Heart left ventricle (tissue), 16 donors: ENCODE measurements at regions not wholly inside any gene's neighbourhood (a gene's known extent, or its start where the extent isn't known, plus 50 kb on each side); places are given as distances from the start of the nearest gene placed in this dataset.

Source experiments
- ATAC-seq, 4 donors: fragments of 200-7000 bp; cut with Tn5 transposase; one replicate each; pipeline ENCODE4 v1.9.1; 2020 to 2022; ENCODE audit warnings: moderate library complexity in 4 of 4, mild to moderate bottlenecking in 3 of 4, moderate number of reproducible peaks in 1 of 4
- DNase-seq, 5 donors: peaks; one replicate each; pipeline ENCODE4 v3.0.0-alpha.2; 2020
- H3K27ac ChIP-seq, 12 donors: fragments of 200-600 bp; sonication (generic) in 4 of 12; one replicate each; pipeline versions ENCODE4 v1.5.0 to v1.8.0; 2016 to 2022; ENCODE audit warnings: mild to moderate bottlenecking in 2 of 12
- H3K27me3 ChIP-seq, 9 donors: fragments of 200-600 bp; sonication (generic) in 2 of 9; one replicate each; pipeline versions ENCODE4 v1.5.1 to v1.8.0; 2016 to 2022; ENCODE audit warnings: mild to moderate bottlenecking in 3 of 9
- H3K36me3 ChIP-seq, 9 donors: fragments of 200-600 bp; sonication (generic) in 2 of 9; one replicate each; pipeline versions ENCODE4 v1.5.0 to v1.8.0; 2018 to 2022; ENCODE audit warnings: mild to moderate bottlenecking in 2 of 9
- H3K4me1 ChIP-seq, 12 donors: fragments of 200-600 bp; sonication (generic) in 4 of 12; one replicate each; pipeline versions ENCODE4 v1.5.0 to v1.8.0; 2016 to 2022; ENCODE audit warnings: mild to moderate bottlenecking in 3 of 12
- H3K4me3 ChIP-seq, 12 donors: fragments of 200-600 bp; sonication (generic) in 4 of 12; one replicate each; pipeline versions ENCODE4 v1.5.0 to v1.8.0; 2017 to 2022; ENCODE audit warnings: mild to moderate bottlenecking in 9 of 12, moderate library complexity in 4 of 12
- H3K9me3 ChIP-seq, 12 donors: fragments of 200-600 bp; sonication (generic) in 4 of 12; one replicate each; pipeline versions ENCODE4 v1.5.0 to v1.8.0; 2016 to 2022; ENCODE audit warnings: mild to moderate bottlenecking in 1 of 12
- CTCF ChIP-seq, 12 donors: fragments of 200-600 bp; sonication (generic) in 4 of 12; IDR thresholded peaks; one replicate each; pipeline versions ENCODE4 v1.5.0 to v1.8.0; 2018 to 2022; ENCODE audit warnings: antibody characterized with exemption in 12 of 12, mild to moderate bottlenecking in 5 of 12
- POLR2A ChIP-seq, 2 donors: fragments of 450-650 bp; IDR thresholded peaks; one replicate each; pipeline ENCODE4 v1.6.1; 2017; ENCODE audit warnings: antibody characterized with exemption in 2 of 2, mild to moderate bottlenecking in 2 of 2, moderate library complexity in 2 of 2
- WGBS, 4 donors: extraction: QIAGEN DNeasy Blood & Tissue Kit in 2 of 4; methylation state at CpG; one replicate each; pipeline versions ENCODE4 v1.1.5 to v1.1.7; 2013 to 2018; 5-methylcytosine and 5-hydroxymethylcytosine counted together
- intact Hi-C, 10 donors: fragments of 100-400 bp; cut with DNase I; formaldehyde crosslinking; loops; one replicate each; pipeline versions ENCODE4 v1.11.1 to v1.14.2; 2022
- donor health status: ischemic (EF 13 %, LVEDD 7.1; RV severe dilation, severe dysfunction).
- donor health status: healthy with polysubstance abuse.
- donor health status: DM: no; HTN: yes; CAD: no.
- donor health status: DM: no; HTN: no; CAD: no.
- donor health status: ischemic (EF 25% LVEDD 6.9; RV normal size, moderate dysfunction).
- donor health status: ischemic (EF 25% LVEDD 5.7; RV mildly dilated, moderate dysfunction).
- donor health status: healthy.
- donor health status: DM: yes; HTN: yes; CAD: no.
- donor health status: ischemic (EF 35%, LVEDD 5.7; RV mildly dilated, moderate dysfunction).
- donor health status: nonischemic (EF 11% LVEDD 7.7; RV severe dilation, severe dysfunction).
- donor health status: DM: yes; HTN: yes; CAD: no.
- donor health status: PGD.
- donor health status: ischemic (EF 29% LVEDD 5.4; RV normal size, mild dysfunction).
- donor health status: nonischemic (EF 23%, LVEDD 6.1; RV moderate dilation, normal function).

DNA sequence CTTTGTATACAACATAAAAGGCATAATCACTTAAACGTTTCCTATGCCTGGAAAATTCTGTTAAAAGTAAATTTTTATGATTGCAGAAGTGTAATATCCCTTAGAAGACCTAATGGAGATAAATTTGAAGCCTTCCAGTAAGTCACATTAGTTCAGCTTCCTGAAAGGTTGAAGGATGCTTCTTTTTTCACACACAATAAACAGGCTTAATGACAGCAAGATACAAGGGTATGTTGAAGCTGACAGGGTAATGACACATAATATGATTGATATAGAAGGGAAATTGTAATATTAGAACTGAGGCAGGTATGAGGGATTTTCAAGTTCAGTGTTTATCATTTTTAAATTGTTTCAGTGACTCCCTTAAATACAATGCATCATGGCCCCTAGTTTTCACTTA is 161.8 kb upstream of the NAALADL2 start:
- DNase-seq, result no peak
- H3K4me3 ChIP-seq, result no peak overlapping the region
- no peak for ATAC-seq
- H3K4me1 ChIP-seq, result no peaks in the 10 kb centered on the region
- H3K36me3 ChIP-seq, result no peaks in the 10 kb centered on the region
- WGBS, 4 donors, result 57 to 65% (median 64%) methylated on average over 1 of the region's 1 CpG
- H3K27me3 ChIP-seq, result no peaks in the 10 kb centered on the region
- TF ChIP-seq CTCF (IDR thresholded peaks at IDR 0.05), result no peak
- TF ChIP-seq POLR2A (IDR thresholded peaks at IDR 0.05), result no peak
- H3K27ac ChIP-seq, result no peak overlapping the region
- peaks cover 0 to 12% (median 0%) of the 10 kb centered on the region in 12 donors for H3K9me3 ChIP-seq
- intact Hi-C loops, result no loop called here

DNA sequence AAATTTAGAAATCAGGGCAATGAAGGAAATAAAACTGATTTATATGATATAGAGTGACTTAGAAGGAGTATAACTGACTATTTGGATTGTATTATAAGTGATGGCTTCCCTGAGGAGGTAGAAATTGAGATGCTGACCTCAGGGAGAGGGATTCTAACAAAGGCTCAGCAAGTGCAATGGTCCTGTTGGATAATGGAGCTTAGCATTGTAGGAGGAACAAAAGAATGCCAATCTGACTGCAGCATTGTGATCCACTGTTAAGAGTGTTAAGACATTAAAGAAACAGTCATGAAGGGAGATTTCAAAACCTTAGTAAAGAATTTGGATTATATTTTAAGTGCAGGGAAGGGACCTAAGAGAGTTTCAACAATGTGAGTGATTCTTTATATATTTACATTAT is 158.4 kb upstream of the NAALADL2 start:
- Histone ChIP-seq H3K4me1 (no peaks in the 10 kb centered on the region), H3K27me3 (no peaks in the 10 kb centered on the region), H3K9me3 (no peaks in the 10 kb centered on the region), H3K4me3 (no peak overlapping the region), H3K27ac (no peak overlapping the region), H3K36me3 (no peaks in the 10 kb centered on the region)
- intact Hi-C loops, result no loop called here
- DNase-seq, result no peak
- TF ChIP-seq POLR2A (IDR thresholded peaks at IDR 0.05) (no peak), CTCF (IDR thresholded peaks at IDR 0.05) (no peak)
- no peak for ATAC-seq

DNA sequence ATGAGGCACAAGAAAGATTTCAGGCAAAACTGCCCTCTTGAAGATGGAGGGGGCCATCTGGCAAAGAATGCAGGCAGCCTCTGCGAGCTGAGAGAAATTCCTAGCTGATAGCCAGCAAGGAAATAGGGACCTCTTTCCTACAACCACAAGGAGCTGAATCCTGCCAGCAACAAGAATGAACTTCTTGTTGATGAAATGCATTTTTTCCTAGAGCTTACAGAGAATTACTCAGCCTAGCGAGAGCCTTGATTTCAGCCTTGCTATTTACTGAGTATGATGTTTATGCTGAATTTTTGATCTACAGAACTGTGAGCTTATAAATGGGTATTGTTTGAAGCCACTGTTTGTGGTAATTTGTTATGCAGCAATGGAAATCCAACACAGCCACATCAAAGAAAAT is 148.5 kb upstream of the NAALADL2 start:
- intact Hi-C loops, result no loop called here
- Histone ChIP-seq H3K9me3 (peaks cover 0 to 15% (median 0%) of the 10 kb centered on the region in 12 donors), H3K4me1 (no peaks in the 10 kb centered on the region), H3K36me3 (no peaks in the 10 kb centered on the region), H3K27ac (no peak overlapping the region), H3K27me3 (no peaks in the 10 kb centered on the region), H3K4me3 (no peak overlapping the region)
- ATAC-seq (no peak), DNase-seq (no peak)
- 64 to 76% (median 72%) methylated on average over 2 of the region's 2 CpGs for WGBS, 4 donors
- no peak for TF ChIP-seq CTCF (IDR thresholded peaks at IDR 0.05)
- TF ChIP-seq POLR2A (IDR thresholded peaks at IDR 0.05), result no peak

- Histone ChIP-seq H3K9me3 (peaks cover 0 to 11% (median 0%) of the 10 kb centered on the region in 12 donors), H3K4me3 (no peak overlapping the region), H3K27me3 (no peaks in the 10 kb centered on the region), H3K27ac (no peak overlapping the region), H3K4me1 (no peaks in the 10 kb centered on the region), H3K36me3 (no peaks in the 10 kb centered on the region)
- intact Hi-C loops, result no loop called here
- DNase-seq, result no peak
- no peak for TF ChIP-seq POLR2A (IDR thresholded peaks at IDR 0.05)
- no peak for TF ChIP-seq CTCF (IDR thresholded peaks at IDR 0.05)
- ATAC-seq, result no peak
Observed at GRCh38 chr3:174715386-174715785, 143.7 kb upstream of the NAALADL2 start.
